ENCODE measurements at regions not wholly inside any gene's neighbourhood (a gene's known extent, or its start where the extent isn't known, plus 50 kb on each side); places are given as distances from the start of the nearest gene placed in this dataset.
A peak's percentile ranks its signal among the peaks of the same experiment; 100 is the strongest.

DNA sequence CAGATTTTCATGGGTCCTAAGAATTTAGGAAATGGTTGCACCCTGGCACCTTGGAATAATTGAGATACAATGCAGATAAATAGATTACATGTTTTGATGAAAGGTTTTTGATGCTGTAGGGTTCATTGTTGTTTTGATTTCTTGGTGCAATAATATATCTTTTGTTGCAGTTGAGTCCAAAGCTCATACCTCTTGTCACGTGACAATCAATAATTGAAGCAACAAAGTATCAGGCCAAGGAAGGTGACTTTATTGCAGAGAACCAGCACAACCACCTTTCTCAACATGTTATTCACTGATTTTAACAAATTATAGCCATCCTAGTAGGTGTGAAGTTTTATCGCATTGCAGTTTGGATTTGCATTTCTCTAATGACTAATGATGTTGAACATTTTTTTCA lies 285.5 kb upstream of the SLCO3A1 start:
- TF ChIP-seq, protein P1, sequence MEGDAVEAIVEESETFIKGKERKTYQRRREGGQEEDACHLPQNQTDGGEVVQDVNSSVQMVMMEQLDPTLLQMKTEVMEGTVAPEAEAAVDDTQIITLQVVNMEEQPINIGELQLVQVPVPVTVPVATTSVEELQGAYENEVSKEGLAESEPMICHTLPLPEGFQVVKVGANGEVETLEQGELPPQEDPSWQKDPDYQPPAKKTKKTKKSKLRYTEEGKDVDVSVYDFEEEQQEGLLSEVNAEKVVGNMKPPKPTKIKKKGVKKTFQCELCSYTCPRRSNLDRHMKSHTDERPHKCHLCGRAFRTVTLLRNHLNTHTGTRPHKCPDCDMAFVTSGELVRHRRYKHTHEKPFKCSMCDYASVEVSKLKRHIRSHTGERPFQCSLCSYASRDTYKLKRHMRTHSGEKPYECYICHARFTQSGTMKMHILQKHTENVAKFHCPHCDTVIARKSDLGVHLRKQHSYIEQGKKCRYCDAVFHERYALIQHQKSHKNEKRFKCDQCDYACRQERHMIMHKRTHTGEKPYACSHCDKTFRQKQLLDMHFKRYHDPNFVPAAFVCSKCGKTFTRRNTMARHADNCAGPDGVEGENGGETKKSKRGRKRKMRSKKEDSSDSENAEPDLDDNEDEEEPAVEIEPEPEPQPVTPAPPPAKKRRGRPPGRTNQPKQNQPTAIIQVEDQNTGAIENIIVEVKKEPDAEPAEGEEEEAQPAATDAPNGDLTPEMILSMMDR (conservative IDR thresholded peaks at IDR 0.05), result no peak
- no peak overlapping the region for H3K27ac ChIP-seq

DNA sequence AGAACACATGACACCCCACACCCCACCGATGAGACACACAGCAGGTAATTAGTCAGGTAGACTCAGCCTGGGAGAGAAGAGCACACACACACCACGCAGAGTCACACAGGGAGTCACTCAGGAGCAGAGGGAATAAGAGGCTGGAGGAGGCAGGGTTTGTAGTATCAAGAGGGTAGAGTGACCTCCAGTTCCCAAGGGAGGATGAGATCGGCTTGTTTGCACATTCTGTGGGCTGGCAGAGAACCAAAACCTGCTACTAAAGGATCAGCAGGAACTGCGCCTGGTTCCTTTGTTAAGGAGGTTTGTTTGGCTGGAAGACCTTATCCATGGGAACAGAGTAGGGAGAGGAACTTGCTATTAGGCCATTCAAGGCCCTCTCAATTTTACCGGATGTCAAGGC lies 281.4 kb upstream of the SLCO3A1 start:
- TF ChIP-seq, protein P1 (conservative IDR thresholded peaks at IDR 0.05), result no peak
- peak overlapping the region; percentile 67 for H3K27ac ChIP-seq

DNA sequence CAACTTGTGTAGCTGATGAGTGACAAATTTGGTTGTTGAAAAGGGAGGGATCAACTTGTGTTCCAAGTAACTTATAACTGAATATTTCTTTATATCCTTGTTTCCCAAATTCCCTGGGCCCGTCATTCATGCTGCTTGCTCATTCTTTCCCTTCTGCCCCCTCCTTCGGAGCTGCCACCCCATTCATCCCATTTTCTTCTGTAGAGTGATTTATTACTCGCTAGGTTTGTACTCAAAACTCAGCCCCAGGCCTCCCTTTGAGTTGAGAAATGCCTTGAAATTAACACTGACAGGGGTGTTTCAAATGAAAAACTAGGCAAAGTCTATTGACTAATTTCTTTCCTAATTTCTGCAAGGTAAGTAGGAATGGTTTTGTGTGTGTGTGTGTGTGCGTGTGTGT lies 277.4 kb upstream of the SLCO3A1 start:
- no peak overlapping the region for H3K27ac ChIP-seq
- TF ChIP-seq, protein P1 (conservative IDR thresholded peaks at IDR 0.05), result no peak

DNA sequence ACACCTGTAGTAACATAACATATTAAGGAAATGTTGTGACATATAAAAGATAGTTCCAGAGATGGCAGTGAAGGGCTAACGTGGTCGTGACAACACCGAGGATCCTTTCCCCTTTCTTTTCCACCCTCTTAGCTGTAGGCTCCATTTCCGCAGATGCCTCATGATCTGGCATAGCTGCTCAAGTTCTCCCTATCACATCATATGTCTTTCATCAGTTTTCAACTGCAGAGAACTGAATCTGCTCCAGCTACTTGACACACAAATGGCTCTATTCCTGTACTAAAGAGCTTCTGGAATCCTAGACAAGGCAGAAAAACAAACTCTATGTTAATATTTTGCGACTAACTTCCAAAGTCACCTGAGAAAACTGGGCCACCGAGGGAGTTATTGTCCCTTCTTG lies 275.0 kb upstream of the SLCO3A1 start:
- H3K27ac ChIP-seq, result no peak overlapping the region
- TF ChIP-seq, protein P1 (conservative IDR thresholded peaks at IDR 0.05), result no peak

DNA sequence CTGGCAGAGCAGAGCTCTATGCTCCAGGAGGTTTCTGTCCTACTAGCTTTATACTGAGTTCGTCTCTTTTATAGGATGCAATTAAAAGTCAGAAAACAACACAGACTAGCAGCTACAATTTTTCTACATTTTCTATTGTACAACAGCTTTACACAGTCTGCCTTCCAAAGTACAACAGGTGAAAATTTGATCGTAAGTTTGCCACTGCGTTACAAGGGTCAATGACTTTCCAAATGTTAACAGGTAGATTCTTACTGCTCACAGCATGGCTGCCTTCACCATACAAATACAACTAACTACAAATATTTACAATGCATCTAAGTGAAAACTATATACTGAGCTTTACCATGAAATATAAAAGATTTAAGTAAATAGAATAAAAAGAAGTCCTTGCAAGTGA lies 268.6 kb upstream of the SLCO3A1 start:
- H3K27ac ChIP-seq, result no peak overlapping the region
- TF ChIP-seq, protein P1 (conservative IDR thresholded peaks at IDR 0.05), result no peak

DNA sequence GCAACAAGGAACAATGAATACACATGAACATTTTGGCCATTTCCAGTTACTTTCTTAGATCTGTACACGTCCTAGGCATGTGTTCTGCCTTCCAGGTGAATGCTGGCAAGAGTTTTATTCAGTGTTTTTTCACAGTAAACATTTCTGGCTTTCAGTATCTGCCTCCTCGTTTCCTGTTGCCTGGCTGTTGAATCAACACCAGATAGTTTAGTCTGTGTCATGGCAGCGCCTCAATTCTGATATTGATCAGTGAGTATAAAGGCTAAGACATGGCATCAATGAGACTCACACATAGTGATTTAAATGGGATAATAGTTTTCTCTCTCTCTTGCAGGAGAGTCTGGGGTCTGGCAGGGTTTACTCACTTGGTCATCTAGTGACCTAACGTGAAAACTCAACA lies 266.9 kb upstream of the SLCO3A1 start:
- TF ChIP-seq, protein P1 (conservative IDR thresholded peaks at IDR 0.05), result no peak

DNA sequence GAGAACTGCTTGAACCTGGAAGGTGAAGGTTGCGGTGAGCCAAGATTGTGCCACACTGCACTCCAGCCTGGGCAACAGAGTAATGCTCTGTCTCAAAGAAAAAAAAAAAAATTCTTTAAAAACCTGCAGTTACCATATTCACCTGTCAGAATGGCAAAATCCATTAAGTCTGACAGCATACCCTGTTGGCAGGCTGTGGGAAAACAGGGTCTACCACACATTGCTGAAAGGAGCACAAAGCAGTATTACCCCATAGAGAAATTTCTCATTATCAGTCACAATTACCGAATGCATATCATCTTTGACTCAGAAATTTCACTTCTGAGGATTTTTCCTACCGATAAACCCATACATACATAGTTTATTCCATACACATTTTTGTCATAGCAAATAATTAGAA lies 264.1 kb upstream of the SLCO3A1 start:
- TF ChIP-seq, protein P1 (conservative IDR thresholded peaks at IDR 0.05), result peak; percentile 47
- H3K27ac ChIP-seq, result no peak overlapping the region

More for the DNA sequence above, 266.9 kb upstream of the SLCO3A1 start:
- H3K27ac ChIP-seq, result peak overlapping the region; percentile 69

DNA sequence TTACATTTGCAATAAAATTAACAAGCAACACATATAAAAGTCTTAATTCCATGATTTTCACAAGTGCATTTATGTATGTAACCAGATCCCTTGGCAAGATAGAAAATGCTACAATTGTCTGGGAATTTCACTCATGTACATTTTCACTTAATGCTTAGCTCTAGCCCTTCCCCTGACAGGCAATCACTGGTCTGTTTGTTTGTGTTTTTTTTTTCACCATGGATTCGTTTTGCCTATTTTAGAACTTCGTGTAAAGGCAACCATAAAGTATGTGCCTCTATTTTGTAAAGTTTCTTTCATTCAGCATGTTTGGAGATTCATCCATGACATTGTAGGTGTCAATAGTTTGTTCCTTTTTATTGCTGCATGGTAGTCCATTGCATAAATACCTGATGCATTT lies 260.9 kb upstream of the SLCO3A1 start:
- no peak overlapping the region for H3K27ac ChIP-seq
- TF ChIP-seq, protein P1 (conservative IDR thresholded peaks at IDR 0.05), result no peak
